SK-N-SH (cell line): ENCODE measurements at regions not wholly inside any gene's neighbourhood (a gene's known extent, or its start where the extent isn't known, plus 50 kb on each side); places are given as distances from the start of the nearest gene placed in this dataset.

ENCODE experiments used
- CTCF ChIA-PET: fragments of 300-600, 350-600 bp; formaldehyde crosslinking; extraction: SDS; loops from one replicate; lab custom pipeline; 2021; lab: Yijun Ruan, JAX
- POLR2A ChIA-PET: fragments of 350-600 bp; sonication (Branson Sonifier 250); formaldehyde crosslinking; extraction: SDS; loops from one replicate; lab custom pipeline; 2020; ENCODE audit warnings: antibody characterized with exemption, inconsistent platforms; lab: Yijun Ruan, JAX
- DNase-seq: peaks from one replicate; pipeline ENCODE4 v3.0.0; 2012
- H2AFZ ChIP-seq: fragments of 200-600 bp; sonication (generic); 2 replicates; pipeline ENCODE4 v1.8.1; 2016; ENCODE audit warnings: antibody characterized with exemption, mild to moderate bottlenecking, low read depth
- H3F3A ChIP-seq: fragments of 200-600 bp; sonication (generic); replicated peaks from 2 replicates; pipeline ENCODE3; 2016; ENCODE audit warnings: antibody characterized with exemption, mild to moderate bottlenecking; ENCODE audit not compliant: insufficient read depth
- H3K27ac ChIP-seq, 2 experiments: fragments of 200-500 bp in 1 of 2; fragments of 200-600 bp in 1 of 2; sonication (Bioruptor generic) in 1 of 2; sonication (generic), shearing (Covaris generic) in 1 of 2; 2 replicates each; pipeline versions ENCODE4 v1.5.1 to v1.6.1; 2014 to 2016; ENCODE audit warnings: low read depth in 2 of 2, inconsistent platforms in 1 of 2, low read length in 1 of 2, mild to moderate bottlenecking in 1 of 2, mixed read lengths in 1 of 2
- H3K27me3 ChIP-seq: fragments of 200-600 bp; sonication (generic), shearing (Covaris generic); 2 replicates; pipeline ENCODE4 v1.6.1; 2016; ENCODE audit warnings: mixed run types; ENCODE audit not compliant: insufficient read depth
- H3K36me3 ChIP-seq, 2 experiments: fragments of 200-500 bp in 1 of 2; fragments of 200-600 bp in 1 of 2; sonication (Bioruptor generic) in 1 of 2; sonication (generic) in 1 of 2; replicated peaks in 1 of 2; 2 replicates each; pipeline versions ENCODE3 to v1.5.1; 2014 to 2016; ENCODE audit warnings: low read length in 1 of 2, mild to moderate bottlenecking in 1 of 2; ENCODE audit not compliant: insufficient read depth in 2 of 2, control insufficient read depth in 1 of 2
- H3K4me1 ChIP-seq, 2 experiments: fragments of 200-500 bp in 1 of 2; fragments of 200-600 bp in 1 of 2; sonication (Bioruptor generic) in 1 of 2; sonication (generic), shearing (Covaris generic) in 1 of 2; 2 replicates each; pipeline versions ENCODE4 v1.5.1 to v1.6.1; 2014 to 2016; ENCODE audit warnings: low read depth in 1 of 2, low read length in 1 of 2, mixed run types in 1 of 2; ENCODE audit not compliant: insufficient read depth in 2 of 2, control insufficient read depth in 1 of 2
- H3K4me2 ChIP-seq: fragments of 200-600 bp; sonication (generic), shearing (Covaris generic); 2 replicates; pipeline ENCODE4 v1.6.1; 2017; ENCODE audit warnings: mixed run types
- H3K4me3 ChIP-seq, 2 experiments: fragments of 200-500 bp in 1 of 2; fragments of 200-600 bp in 1 of 2; sonication (Bioruptor generic) in 1 of 2; sonication (generic), shearing (Covaris generic) in 1 of 2; 2 replicates each; pipeline versions ENCODE4 v1.5.1 to v1.8.1; 2014 to 2016; ENCODE audit warnings: low read depth in 2 of 2, inconsistent platforms in 1 of 2, low read length in 1 of 2, mild to moderate bottlenecking in 1 of 2, mixed read lengths in 1 of 2, moderate library complexity in 1 of 2
- H3K79me2 ChIP-seq: fragments of 200-600 bp; sonication (generic); 2 replicates; pipeline ENCODE4 v1.8.1; 2017; ENCODE audit warnings: mild to moderate bottlenecking; ENCODE audit not compliant: insufficient read depth
- H3K9ac ChIP-seq: fragments of 200-600 bp; sonication (generic); 2 replicates; pipeline ENCODE4 v1.6.1; 2017; ENCODE audit warnings: mixed run types
- H3K9me2 ChIP-seq: fragments of 200-600 bp; sonication (generic); 2 replicates; pipeline ENCODE4 v1.6.1; 2017; ENCODE audit warnings: mixed run types
- H3K9me3 ChIP-seq: fragments of 200-600 bp; sonication (generic); 2 replicates; pipeline ENCODE4 v1.6.1; 2017; ENCODE audit warnings: mixed run types, mild to moderate bottlenecking, moderate library complexity
- H4K20me1 ChIP-seq: fragments of 200-600 bp; sonication (generic); 2 replicates; pipeline ENCODE4 v1.6.1; 2017; ENCODE audit warnings: mild to moderate bottlenecking, mixed run types; ENCODE audit not compliant: insufficient read depth
- CHD2 ChIP-seq: fragments of 150-350 bp; IDR thresholded peaks from 2 replicates; pipeline ENCODE4 v1.6.1; 2018; ENCODE audit warnings: low read length; ENCODE audit not compliant: partially characterized antibody
- EP300 ChIP-seq, 2 experiments: IDR thresholded peaks; 2 replicates each; pipeline versions ENCODE4 v1.4.0 to v1.6.1; 2012; ENCODE audit warnings: borderline replicate concordance in 1 of 2, low read depth in 1 of 2, low read length in 1 of 2
- FOSL2 ChIP-seq: IDR thresholded peaks from 2 replicates; pipeline ENCODE4 v1.4.0; 2012; ENCODE audit warnings: low read depth, mild to moderate bottlenecking, moderate library complexity, borderline replicate concordance
- FOXJ3 ChIP-seq: sonication (generic); formaldehyde crosslinking; IDR thresholded peaks from 2 replicates; pipeline ENCODE4 v1.5.1; 2020; ENCODE audit warnings: mild to moderate bottlenecking, missing genetic modification reagents
- FOXM1 ChIP-seq: IDR thresholded peaks from 2 replicates; pipeline ENCODE4 v1.4.0; 2012; ENCODE audit warnings: low read depth, mild to moderate bottlenecking
- GABPA ChIP-seq: IDR thresholded peaks from 2 replicates; pipeline ENCODE4 v1.4.0; 2012; ENCODE audit warnings: low read depth, mild to moderate bottlenecking
- RXRA ChIP-seq: IDR thresholded peaks from 2 replicates; pipeline ENCODE4 v1.4.0; 2012; ENCODE audit warnings: low read depth, mild to moderate bottlenecking, borderline replicate concordance
- SIN3A ChIP-seq: IDR thresholded peaks from 2 replicates; pipeline ENCODE4 v1.6.1; 2012; ENCODE audit warnings: low read depth, mild to moderate bottlenecking, low read length, moderate library complexity, borderline replicate concordance
- TAF1 ChIP-seq: IDR thresholded peaks from 2 replicates; pipeline ENCODE4 v1.6.1; 2012; ENCODE audit warnings: low read depth, mild to moderate bottlenecking, low read length, moderate library complexity, borderline replicate concordance
- TEAD4 ChIP-seq: IDR thresholded peaks from 2 replicates; pipeline ENCODE4 v1.4.0; 2012; ENCODE audit warnings: mild to moderate bottlenecking, borderline replicate concordance; ENCODE audit not compliant: insufficient read depth
- WGBS: methylation state at CpG from one replicate; pipeline ENCODE4 v1.1.6; 2017; ENCODE audit warnings: low lambda C conversion rate; 5-methylcytosine and 5-hydroxymethylcytosine counted together
- TF ChIP-seq, protein P1 (sequence below): IDR thresholded peaks from 2 replicates; pipeline ENCODE4 v1.4.0; 2012; ENCODE audit warnings: low read depth, borderline replicate concordance
- TF ChIP-seq, protein P2 (sequence below): fragments of 200-600 bp; sonication (generic); IDR thresholded peaks from 2 replicates; pipeline ENCODE4 v1.6.1; 2017; ENCODE audit warnings: antibody characterized with exemption, mild to moderate bottlenecking, moderate library complexity
- TF ChIP-seq, protein P3 (sequence below): IDR thresholded peaks from 2 replicates; pipeline ENCODE4 v1.4.0; 2012; ENCODE audit warnings: low read depth

DNA sequence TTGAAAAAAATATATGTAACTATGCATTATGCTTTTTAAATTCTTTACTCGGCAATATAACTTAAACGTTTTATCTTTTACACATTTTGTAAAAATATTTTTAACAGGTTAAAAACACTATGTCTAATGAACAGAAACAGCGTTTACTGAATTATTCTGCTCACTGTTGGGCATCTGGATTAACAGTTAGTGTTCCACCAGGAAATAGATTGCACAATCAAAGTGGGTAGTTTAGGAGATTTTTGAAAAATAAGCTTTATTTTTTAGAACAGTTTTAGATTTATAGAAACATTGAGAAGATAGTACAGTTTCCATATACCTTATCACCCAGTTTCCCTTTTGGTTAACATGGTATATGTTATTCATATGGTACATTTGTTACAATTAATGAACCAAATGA is 63.1 kb upstream of the FREM3 start:
- no peak overlapping the region for H2AFZ ChIP-seq
- peaks cover 6% of the 10 kb centered on the region for H3F3A ChIP-seq
- no peak for DNase-seq
- no peaks in the 10 kb centered on the region for H3K79me2 ChIP-seq
- no peaks in the 10 kb centered on the region for H3K9me3 ChIP-seq
- 35% methylated on average over 3 of the region's 3 CpGs for WGBS
- H3K27me3 ChIP-seq: no peaks in the 10 kb centered on the region
- TF ChIP-seq, protein P1, sequence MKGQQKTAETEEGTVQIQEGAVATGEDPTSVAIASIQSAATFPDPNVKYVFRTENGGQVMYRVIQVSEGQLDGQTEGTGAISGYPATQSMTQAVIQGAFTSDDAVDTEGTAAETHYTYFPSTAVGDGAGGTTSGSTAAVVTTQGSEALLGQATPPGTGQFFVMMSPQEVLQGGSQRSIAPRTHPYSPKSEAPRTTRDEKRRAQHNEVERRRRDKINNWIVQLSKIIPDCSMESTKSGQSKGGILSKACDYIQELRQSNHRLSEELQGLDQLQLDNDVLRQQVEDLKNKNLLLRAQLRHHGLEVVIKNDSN: no peak
- TF ChIP-seq, protein P2, sequence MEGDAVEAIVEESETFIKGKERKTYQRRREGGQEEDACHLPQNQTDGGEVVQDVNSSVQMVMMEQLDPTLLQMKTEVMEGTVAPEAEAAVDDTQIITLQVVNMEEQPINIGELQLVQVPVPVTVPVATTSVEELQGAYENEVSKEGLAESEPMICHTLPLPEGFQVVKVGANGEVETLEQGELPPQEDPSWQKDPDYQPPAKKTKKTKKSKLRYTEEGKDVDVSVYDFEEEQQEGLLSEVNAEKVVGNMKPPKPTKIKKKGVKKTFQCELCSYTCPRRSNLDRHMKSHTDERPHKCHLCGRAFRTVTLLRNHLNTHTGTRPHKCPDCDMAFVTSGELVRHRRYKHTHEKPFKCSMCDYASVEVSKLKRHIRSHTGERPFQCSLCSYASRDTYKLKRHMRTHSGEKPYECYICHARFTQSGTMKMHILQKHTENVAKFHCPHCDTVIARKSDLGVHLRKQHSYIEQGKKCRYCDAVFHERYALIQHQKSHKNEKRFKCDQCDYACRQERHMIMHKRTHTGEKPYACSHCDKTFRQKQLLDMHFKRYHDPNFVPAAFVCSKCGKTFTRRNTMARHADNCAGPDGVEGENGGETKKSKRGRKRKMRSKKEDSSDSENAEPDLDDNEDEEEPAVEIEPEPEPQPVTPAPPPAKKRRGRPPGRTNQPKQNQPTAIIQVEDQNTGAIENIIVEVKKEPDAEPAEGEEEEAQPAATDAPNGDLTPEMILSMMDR: no peak
- TF ChIP-seq SIN3A: no peak
- no peaks in the 10 kb centered on the region for H4K20me1 ChIP-seq
- no peak overlapping the region for H3K4me2 ChIP-seq
- H3K27ac ChIP-seq: no peak overlapping the region
- peaks cover 0 to 5% of the 10 kb centered on the region in 2 experiments; a peak in 2 of 4 replicates for H3K4me1 ChIP-seq
- H3K4me3 ChIP-seq: no peak overlapping the region
- POLR2A ChIA-PET: no interaction called here
- no peaks in the 10 kb centered on the region for H3K9me2 ChIP-seq
- CTCF ChIA-PET: no interaction called here
- no peak overlapping the region for H3K9ac ChIP-seq
- H3K36me3 ChIP-seq: no peaks in the 10 kb centered on the region

DNA sequence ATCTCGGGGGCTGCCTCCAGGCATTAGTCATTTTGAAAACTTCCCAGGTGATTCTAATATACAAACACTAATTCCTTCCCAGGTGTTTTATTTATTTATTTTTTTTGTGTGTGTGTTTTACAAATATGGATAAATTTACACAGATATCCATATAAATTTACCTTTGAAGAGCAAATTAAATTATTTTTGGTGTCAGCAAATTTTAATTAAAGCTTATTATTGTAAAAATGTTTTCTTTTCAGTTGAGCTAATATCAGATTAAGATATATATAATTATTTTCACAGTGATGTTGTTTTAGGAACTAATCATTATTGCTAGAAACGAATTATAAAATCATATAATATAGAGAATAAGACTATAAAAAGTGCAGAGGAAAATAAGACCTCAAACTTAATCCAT is 62.0 kb upstream of the FREM3 start:
- POLR2A ChIA-PET: no interaction called here
- Histone ChIP-seq H3K9ac (no peak overlapping the region), H3K36me3 (no peaks in the 10 kb centered on the region), H3K4me1 (no peaks in the 10 kb centered on the region; a peak in 1 of 4 replicates), H3K4me2 (no peak overlapping the region), H3F3A (no peaks in the 10 kb centered on the region), H3K27ac (no peak overlapping the region), H3K9me2 (no peaks in the 10 kb centered on the region), H3K79me2 (no peaks in the 10 kb centered on the region), H2AFZ (no peak overlapping the region), H3K27me3 (no peaks in the 10 kb centered on the region), H4K20me1 (no peaks in the 10 kb centered on the region), H3K4me3 (no peak overlapping the region), H3K9me3 (no peaks in the 10 kb centered on the region)
- CTCF ChIA-PET: no interaction called here
- 22% methylated on average over 2 of the region's 2 CpGs for WGBS
- TF ChIP-seq FOSL2 (no peak), TEAD4 (no peak), EP300 (IDR thresholded peaks at IDR 0.05; ENCODE audit: borderline replicate concordance in 1 of 2, low read depth in 1 of 2, low read length in 1 of 2) (no peak), TAF1 (no peak), GABPA (no peak), CHD2 (no peak), SIN3A (no peak), RXRA (no peak), FOXM1 (no peak), FOXJ3 (CRISPR knock-in tag) (no peak)
- TF ChIP-seq, protein P3, sequence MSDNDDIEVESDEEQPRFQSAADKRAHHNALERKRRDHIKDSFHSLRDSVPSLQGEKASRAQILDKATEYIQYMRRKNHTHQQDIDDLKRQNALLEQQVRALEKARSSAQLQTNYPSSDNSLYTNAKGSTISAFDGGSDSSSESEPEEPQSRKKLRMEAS: no peak
- TF ChIP-seq, protein P1: no peak
- DNase-seq: no peak
